Panc1 (cell line): ENCODE measurements at regions not wholly inside any gene's neighbourhood (a gene's known extent, or its start where the extent isn't known, plus 50 kb on each side); places are given as distances from the start of the nearest gene placed in this dataset.
"Not testable (repeated sequence)": the region's sequence is repeated elsewhere in the genome, so short reads cannot be mapped to it uniquely, and the experiment has no call there.

Source experiments
- CTCF ChIP-seq: fragments of 450-650 bp; IDR thresholded peaks from 2 replicates; pipeline ENCODE4 v1.5.1; 2017; ENCODE audit warnings: mild to moderate bottlenecking
- POLR2AphosphoS5 ChIP-seq: IDR thresholded peaks from 2 replicates; pipeline ENCODE4 v1.6.1; 2012; ENCODE audit warnings: mild to moderate bottlenecking, low read depth, low read length, moderate library complexity

GRCh38 chrX:729101-729500, 98.5 kb downstream of the SHOX start:
- TF ChIP-seq CTCF, POLR2AphosphoS5: not testable (repeated sequence)
